Liver (tissue), 3 donors: ENCODE measurements at regions not wholly inside any gene's neighbourhood (a gene's known extent, or its start where the extent isn't known, plus 50 kb on each side); places are given as distances from the start of the nearest gene placed in this dataset.

Experiments
- FOXA1 ChIP-seq: IDR thresholded peaks from 2 replicates; pipeline ENCODE4 v1.6.1; 2016; ENCODE audit warnings: antibody characterized with exemption
- GABPA ChIP-seq, 2 donors: IDR thresholded peaks in 1 of 2; conservative IDR thresholded peaks in 1 of 2; 2 replicates each; pipeline ENCODE4 v1.6.1; 2016; ENCODE audit warnings: antibody characterized with exemption in 2 of 2, mild to moderate bottlenecking in 1 of 2, moderate library complexity in 1 of 2
- NR2F2 ChIP-seq: IDR thresholded peaks from 2 replicates; pipeline ENCODE4 v1.6.1; 2016; ENCODE audit warnings: antibody characterized with exemption
- RAD21 ChIP-seq, 2 donors: IDR thresholded peaks; 2 replicates each; pipeline ENCODE4 v1.6.1; 2016; ENCODE audit warnings: antibody characterized with exemption in 2 of 2, mild to moderate bottlenecking in 2 of 2
- SP1 ChIP-seq: IDR thresholded peaks from 2 replicates; pipeline ENCODE4 v1.6.1; 2018; ENCODE audit warnings: antibody characterized with exemption, mild to moderate bottlenecking
- TAF1 ChIP-seq: conservative IDR thresholded peaks from 2 replicates; pipeline ENCODE4 v1.6.1; 2016; ENCODE audit warnings: antibody characterized with exemption, mild to moderate bottlenecking
- YY1 ChIP-seq: IDR thresholded peaks from 2 replicates; pipeline ENCODE4 v1.6.1; 2016; ENCODE audit warnings: antibody characterized with exemption, mild to moderate bottlenecking
- TF ChIP-seq, protein P1 (sequence below): fragments of 150-350 bp; IDR thresholded peaks from 2 replicates; pipeline ENCODE4 v1.5.1; 2017; ENCODE audit warnings: improper control_type of control experiment, low read depth, low read length; ENCODE audit not compliant: missing input control
- TF ChIP-seq, protein P2 (sequence below): IDR thresholded peaks from 2 replicates; pipeline ENCODE4 v1.6.1; 2016; ENCODE audit warnings: antibody characterized with exemption, mild to moderate bottlenecking
- donor health status: healthy.
- donor health status: healthy.

DNA sequence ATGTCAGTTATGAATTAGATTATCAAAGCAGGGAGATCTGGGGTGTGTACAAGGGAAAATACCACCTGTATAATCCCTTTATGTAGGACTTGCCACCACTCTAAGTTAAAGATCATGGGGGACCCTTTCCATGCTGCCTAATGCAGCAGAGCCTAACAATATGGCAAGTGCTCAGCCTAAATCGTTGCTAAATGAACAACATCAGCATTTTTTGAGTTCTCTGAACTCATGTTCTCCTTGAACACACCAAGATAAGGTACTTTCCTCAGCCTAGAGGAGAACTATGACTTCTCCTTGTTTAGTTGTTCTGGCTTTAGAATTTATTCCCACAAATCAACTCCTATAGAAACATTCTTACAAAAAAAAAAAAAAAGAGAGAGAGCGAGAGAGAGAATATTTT is 177.0 kb downstream of the DUSP10 start:
- TF ChIP-seq, protein P1, sequence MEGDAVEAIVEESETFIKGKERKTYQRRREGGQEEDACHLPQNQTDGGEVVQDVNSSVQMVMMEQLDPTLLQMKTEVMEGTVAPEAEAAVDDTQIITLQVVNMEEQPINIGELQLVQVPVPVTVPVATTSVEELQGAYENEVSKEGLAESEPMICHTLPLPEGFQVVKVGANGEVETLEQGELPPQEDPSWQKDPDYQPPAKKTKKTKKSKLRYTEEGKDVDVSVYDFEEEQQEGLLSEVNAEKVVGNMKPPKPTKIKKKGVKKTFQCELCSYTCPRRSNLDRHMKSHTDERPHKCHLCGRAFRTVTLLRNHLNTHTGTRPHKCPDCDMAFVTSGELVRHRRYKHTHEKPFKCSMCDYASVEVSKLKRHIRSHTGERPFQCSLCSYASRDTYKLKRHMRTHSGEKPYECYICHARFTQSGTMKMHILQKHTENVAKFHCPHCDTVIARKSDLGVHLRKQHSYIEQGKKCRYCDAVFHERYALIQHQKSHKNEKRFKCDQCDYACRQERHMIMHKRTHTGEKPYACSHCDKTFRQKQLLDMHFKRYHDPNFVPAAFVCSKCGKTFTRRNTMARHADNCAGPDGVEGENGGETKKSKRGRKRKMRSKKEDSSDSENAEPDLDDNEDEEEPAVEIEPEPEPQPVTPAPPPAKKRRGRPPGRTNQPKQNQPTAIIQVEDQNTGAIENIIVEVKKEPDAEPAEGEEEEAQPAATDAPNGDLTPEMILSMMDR, result no peak
- TF ChIP-seq SP1 (no peak), FOXA1 (no peak), YY1 (no peak), TAF1 (no peak), NR2F2 (no peak), GABPA (IDR thresholded peaks at IDR 0.05 in 1 of 2, conservative IDR thresholded peaks at IDR 0.05 in 1 of 2) (no peak), RAD21 (IDR thresholded peaks at IDR 0.05) (no peak)
- TF ChIP-seq, protein P2, sequence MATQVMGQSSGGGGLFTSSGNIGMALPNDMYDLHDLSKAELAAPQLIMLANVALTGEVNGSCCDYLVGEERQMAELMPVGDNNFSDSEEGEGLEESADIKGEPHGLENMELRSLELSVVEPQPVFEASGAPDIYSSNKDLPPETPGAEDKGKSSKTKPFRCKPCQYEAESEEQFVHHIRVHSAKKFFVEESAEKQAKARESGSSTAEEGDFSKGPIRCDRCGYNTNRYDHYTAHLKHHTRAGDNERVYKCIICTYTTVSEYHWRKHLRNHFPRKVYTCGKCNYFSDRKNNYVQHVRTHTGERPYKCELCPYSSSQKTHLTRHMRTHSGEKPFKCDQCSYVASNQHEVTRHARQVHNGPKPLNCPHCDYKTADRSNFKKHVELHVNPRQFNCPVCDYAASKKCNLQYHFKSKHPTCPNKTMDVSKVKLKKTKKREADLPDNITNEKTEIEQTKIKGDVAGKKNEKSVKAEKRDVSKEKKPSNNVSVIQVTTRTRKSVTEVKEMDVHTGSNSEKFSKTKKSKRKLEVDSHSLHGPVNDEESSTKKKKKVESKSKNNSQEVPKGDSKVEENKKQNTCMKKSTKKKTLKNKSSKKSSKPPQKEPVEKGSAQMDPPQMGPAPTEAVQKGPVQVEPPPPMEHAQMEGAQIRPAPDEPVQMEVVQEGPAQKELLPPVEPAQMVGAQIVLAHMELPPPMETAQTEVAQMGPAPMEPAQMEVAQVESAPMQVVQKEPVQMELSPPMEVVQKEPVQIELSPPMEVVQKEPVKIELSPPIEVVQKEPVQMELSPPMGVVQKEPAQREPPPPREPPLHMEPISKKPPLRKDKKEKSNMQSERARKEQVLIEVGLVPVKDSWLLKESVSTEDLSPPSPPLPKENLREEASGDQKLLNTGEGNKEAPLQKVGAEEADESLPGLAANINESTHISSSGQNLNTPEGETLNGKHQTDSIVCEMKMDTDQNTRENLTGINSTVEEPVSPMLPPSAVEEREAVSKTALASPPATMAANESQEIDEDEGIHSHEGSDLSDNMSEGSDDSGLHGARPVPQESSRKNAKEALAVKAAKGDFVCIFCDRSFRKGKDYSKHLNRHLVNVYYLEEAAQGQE, result no peak
